GM19455 (cell line): ENCODE measurements at regions not wholly inside any gene's neighbourhood (a gene's known extent, or its start where the extent isn't known, plus 50 kb on each side); places are given as distances from the start of the nearest gene placed in this dataset.
A peak's percentile ranks its signal among the peaks of the same experiment; 100 is the strongest.
"Not testable (repeated sequence)": the region's sequence is repeated elsewhere in the genome, so short reads cannot be mapped to it uniquely, and the experiment has no call there.

ENCODE experiments used
- ATAC-seq: cut with Tn5 transposase; IDR thresholded peaks from one replicate; pipeline ENCODE4 v1.9.1; 2021; ENCODE audit not compliant: unreplicated experiment

- ATAC-seq, result no peak
Observed at GRCh38 chr12:92404259-92404894, 258.7 kb upstream of the BTG1 start.

- peak; percentile 87 for ATAC-seq
Observed at GRCh38 chr12:92403210-92404175, 257.8 kb upstream of the BTG1 start.

- no peak for ATAC-seq
Observed at GRCh38 chr12:92402415-92402814, 256.8 kb upstream of the BTG1 start.

GRCh38 chr12:92400006-92400405 lies 254.4 kb upstream of the BTG1 start:
- no peak for ATAC-seq

- no peak for ATAC-seq
Observed at GRCh38 chr12:92398565-92399309, 253.1 kb upstream of the BTG1 start.

GRCh38 chr12:92396647-92397252 lies 251.1 kb upstream of the BTG1 start:
- no peak for ATAC-seq

GRCh38 chr12:92395322-92395721 lies 249.7 kb upstream of the BTG1 start:
- ATAC-seq, result no peak

- ATAC-seq, result no peak
Observed at GRCh38 chr12:92394895-92395294, 249.2 kb upstream of the BTG1 start.

GRCh38 chr12:92393504-92393903 lies 247.9 kb upstream of the BTG1 start:
- no peak for ATAC-seq

- ATAC-seq, result not testable (repeated sequence)
Observed at GRCh38 chr12:92391726-92392125, 246.1 kb upstream of the BTG1 start.

GRCh38 chr12:92389466-92389865 lies 243.8 kb upstream of the BTG1 start:
- ATAC-seq, result no peak

GRCh38 chr12:92385296-92385695 lies 239.7 kb upstream of the BTG1 start:
- ATAC-seq, result no peak

GRCh38 chr12:92384571-92384970 lies 238.9 kb upstream of the BTG1 start:
- ATAC-seq, result no peak

- no peak for ATAC-seq
Observed at GRCh38 chr12:92382383-92382878, 236.8 kb upstream of the BTG1 start.

GRCh38 chr12:92381856-92382255 lies 236.2 kb upstream of the BTG1 start:
- no peak for ATAC-seq

GRCh38 chr12:92378682-92379479 lies 233.2 kb upstream of the BTG1 start:
- ATAC-seq, result no peak

- not testable (repeated sequence) for ATAC-seq
Observed at GRCh38 chr12:92375504-92375903, 229.9 kb upstream of the BTG1 start.

- no peak for ATAC-seq
Observed at GRCh38 chr12:92370828-92371227, 225.2 kb upstream of the BTG1 start.

GRCh38 chr12:92369636-92370035 lies 224.0 kb upstream of the BTG1 start:
- ATAC-seq, result no peak

- ATAC-seq, result no peak
Observed at GRCh38 chr12:92369056-92369455, 223.4 kb upstream of the BTG1 start.
